ENCODE measurements at regions not wholly inside any gene's neighbourhood (a gene's known extent, or its start where the extent isn't known, plus 50 kb on each side); places are given as distances from the start of the nearest gene placed in this dataset.

DNA sequence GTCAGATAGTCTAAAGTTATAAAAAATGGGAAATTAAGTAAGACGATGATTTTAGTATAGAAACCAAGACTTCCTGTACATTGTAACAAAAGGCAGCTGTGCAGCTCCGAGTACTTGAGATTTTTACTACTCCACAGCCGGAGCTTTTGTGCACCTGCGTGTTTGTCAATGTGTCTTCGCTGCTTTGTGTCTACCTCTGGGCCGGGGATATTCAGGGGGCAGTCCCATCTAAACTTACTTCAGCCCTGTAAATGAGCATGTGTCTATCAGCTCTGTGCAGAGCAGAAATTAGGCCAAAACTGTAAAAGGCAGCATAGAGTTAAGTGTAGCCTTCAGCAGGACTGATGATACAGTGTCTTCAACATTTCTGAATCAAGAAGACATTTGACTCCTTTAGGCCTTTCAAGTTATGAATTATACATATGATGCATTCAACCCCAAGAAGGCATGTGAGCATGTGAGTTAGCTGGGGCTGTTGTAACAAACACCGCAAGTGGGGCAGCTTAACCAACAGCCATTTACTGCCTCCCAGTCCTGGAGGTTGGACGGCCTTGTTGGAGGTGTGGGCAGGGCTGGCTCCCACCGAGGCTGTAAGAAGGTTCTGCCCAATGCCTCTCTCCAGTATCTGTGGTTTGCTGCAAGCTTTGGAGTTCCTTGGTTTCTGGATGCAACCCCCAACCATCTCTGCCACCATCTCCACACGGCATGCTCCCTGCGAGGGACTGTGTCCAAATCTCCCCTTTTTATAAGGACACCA lies 191.0 kb upstream of the IRS2 start:
- no peak for DNase-seq (ENCODE audit: low spot score)

DNA sequence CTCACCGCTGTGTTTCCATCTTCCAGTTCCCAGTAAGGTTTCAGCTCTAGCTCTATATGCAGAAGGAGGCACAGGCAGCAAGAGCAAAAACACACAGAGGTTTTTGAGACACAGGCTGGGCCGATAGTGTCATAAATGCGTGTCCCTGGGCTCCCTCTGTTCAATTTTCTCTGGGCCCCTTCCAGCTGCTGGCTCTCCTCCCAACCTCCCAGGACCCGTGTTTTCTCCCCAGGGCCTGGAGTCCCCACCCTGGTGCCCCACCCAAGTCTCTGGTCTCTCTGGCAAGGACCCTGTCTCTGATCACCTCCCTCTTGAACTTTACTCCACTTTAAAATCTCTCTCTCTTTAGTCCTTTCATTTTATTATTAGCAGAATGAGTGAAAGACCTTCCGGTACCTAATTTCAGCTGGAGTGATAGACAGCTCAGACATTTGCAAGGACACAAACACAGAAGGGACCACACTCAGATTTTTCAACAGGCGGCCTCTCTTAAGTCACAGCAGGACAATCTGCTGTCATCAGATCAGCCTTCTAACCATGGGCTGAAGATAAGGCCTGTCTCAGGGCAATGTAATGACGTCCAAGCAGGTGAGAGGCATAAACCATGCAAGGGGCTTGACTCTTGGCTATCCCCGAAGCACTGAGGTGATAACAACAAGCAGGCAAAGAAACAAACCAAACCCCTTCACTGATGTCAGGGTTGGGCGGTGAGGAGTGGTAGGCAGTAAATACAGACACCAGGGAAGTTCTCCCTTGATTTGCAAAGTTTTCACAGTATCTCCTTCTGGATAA lies 190.0 kb upstream of the IRS2 start:
- no peak for DNase-seq (ENCODE audit: low spot score)

DNA sequence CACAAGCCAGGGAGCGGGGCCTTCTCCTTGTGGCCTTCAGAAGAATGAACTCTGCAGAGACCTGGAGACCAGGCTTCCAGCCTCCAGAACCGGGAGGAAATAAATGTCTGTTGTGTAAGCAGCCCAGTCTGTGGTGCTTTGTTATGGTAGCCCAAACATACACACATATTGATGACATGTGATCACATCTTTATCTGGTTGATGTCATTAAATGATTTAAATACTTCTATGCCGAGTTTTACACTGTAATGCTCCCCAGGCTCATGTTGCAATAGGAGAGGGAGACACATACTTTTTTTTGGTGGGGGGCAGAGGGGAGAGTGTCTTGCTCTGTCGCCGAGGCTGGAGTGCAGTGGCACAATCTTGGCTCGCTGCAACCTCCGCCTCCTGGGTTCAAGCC lies 188.0 kb upstream of the IRS2 start:
- DNase-seq (ENCODE audit: low spot score) = no peak

DNA sequence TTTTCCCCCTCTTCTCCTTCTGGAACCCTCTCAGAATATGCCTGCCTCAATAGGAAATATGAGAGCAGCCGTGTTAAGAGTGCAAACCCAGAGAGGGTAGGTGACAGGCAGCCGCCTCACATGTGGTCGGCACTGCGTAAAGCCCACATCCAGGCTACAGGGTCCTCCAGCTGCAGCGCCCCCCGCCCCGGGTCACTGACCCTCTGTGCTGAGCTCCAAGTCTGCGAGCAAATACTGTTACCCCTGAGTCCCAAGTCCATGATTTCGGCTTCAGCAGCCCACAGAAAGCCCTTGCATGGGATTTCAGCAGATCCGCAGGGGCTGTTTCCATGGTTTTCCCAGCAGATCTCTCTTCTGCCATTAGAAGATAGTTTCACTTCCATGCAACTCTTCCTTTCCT lies 186.9 kb upstream of the IRS2 start:
- DNase-seq (ENCODE audit: low spot score) = no peak

DNA sequence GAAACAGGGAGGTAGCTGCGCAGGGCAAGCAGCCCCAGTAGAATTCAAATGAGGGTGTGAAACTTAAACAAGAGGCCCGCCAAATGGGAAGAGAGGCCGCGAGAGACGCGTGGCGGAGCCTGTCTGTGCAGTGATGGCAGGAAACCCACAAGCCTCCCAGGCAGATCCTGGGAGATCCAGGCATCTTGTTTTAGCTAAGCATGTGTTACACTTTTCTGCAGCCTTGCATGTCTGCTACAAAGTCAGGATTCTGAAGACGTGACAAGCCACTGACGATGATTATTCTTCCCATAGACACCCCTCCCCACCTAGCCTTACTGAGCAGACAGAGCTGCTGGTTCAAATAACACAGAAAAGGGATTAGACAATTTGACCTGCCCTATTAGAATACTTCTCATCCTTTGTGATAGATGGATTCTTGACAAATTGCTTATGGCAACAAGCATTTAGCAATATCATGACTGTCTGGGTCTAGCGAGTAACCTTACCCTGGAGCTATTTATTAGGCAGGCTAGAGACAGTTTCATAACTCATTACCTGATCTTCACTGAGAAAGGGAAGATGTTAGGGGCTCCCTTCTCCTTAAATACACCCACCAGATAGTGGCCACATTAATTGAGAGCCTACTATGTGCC lies 185.2 kb upstream of the IRS2 start:
- DNase-seq (ENCODE audit: low spot score) = no peak

DNA sequence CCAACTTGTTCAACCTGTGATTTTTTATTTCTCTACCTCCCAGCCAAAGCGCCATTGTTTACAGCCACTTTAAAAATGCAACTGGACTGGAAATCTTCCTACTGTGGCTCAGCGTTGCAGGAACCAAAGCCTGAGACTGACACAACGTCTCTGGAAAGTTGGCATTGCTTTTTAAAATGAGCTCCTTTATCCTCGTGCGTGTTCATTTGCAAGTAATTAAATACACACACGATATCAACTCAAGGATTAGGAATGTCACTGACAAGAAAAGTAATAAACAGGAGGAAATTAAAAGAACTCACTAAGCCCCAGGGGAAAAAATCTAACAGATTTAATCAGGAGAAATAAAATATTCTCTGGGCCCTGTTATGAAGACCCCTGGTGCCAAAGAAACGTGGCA lies 184.6 kb upstream of the IRS2 start:
- no peak for DNase-seq (ENCODE audit: low spot score)

DNA sequence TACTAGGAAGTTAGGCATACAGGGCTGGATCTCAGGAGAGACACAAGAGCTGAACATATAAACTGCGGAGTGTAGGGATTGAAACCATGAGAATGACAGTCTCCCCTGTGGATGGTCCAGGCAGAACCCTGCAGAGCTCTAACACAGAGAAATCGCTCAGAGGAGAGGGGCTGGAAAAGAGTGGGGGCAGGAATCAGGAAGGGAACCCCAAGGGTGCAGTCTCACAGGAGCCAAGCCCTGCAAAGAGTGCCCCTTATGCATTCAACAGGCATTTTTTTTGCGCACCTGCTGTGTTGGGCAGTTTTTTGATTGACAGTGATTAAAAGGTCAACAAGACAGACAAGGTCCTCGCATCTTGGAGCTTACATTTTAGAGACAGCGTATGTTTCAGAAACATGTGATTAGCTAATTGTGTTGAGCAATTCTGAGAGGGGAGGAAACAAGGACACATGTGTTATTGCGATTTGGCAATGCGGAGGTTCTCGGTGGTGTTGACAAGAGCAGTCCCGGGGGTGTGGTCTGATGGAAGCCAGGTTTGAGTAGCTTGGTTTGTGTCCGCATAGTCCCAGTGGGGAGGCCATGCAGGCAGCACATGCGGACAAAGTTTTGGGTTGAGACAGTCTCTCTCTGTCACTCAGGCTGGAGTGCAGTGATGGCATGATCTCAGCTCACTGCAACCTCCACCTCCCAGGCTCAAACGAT lies 182.6 kb upstream of the IRS2 start:
- DNase-seq (ENCODE audit: low spot score) = no peak

DNA sequence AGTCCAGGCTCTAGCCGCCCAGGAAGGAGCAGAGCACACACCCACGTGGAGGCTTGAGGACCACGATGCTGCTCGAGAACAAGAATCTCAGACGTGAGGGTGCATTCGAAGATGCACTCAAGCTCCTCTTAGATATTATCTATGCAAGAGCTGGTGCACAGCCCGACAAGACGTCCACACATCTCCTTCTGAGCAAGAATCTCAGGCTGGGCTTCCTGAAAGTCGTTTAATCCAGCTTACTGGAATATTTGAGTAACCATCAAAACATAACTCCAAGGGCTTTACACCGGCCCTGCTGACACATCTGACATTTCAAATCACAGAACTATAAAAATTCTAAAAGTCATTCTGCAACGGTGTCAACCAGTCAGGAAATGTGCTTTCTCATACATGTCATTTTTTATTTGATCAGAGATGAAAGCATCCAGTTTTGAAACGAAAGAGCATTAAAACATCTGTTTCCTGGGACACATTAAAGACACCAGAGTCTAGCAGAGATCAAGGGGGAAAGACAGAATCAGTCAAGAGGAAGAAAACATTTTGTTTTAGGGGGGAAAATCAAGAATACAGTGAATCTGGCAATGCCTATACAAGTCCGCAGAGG lies 177.7 kb upstream of the IRS2 start:
- DNase-seq (ENCODE audit: low spot score) = no peak

DNA sequence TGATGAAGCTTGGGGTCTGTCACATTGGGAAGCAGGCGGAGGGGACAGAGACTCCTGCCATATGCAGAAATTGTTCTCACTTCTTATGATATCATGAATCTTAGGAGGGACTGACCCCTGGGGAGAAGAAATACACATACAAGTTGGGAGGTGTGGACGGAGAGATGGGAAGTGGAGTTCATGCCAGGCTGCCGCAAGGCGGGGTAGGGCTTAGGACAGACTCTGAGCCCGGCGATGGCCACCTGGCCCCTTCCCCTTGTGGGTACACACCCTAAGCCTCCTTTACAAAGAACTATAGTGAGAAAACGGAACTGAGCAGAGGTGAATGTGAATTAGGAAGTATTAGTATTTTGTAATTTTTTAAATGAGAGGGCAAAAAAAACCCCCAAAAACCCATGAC lies 177.0 kb upstream of the IRS2 start:
- DNase-seq (ENCODE audit: low spot score) = no peak

DNA sequence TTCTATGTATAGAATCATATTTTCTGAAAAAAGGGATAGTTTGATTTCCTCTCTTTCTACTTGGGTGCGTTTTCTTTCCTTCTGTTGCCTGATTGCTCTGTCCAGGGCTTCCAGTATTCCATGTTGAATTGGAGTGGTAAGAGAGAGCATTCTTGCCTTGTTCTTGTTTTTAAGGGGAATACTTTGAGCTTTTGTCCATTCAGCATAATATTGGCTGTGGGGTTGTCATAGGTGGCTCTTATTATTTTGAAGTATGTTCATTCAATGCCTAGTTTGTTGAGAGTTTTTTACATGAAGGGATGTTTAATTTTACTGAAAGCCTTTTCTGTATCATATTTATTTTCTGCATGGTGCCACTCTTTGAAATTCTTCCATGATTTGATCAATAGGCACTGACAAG lies 173.5 kb upstream of the IRS2 start:
- no peak for DNase-seq (ENCODE audit: low spot score)

DNA sequence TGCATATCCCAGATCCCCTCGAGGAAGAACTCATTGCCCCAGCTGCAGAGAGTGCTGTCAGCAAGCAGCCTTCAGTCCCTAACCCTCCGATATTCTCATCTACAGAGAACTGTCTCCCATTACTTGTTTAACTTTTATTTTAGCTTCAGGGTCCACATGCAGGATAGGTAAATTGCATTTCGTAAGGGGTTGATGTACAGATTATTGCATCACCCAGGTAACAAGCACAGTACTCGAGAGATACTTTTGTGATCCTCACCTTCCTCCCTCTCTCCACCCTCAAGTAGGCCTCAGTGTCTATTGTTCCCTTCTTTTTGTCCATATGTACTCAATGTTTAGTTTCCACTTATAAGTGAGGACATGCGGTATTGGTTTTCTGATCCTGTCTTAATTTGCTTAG lies 171.5 kb upstream of the IRS2 start:
- DNase-seq (ENCODE audit: low spot score) = no peak

DNA sequence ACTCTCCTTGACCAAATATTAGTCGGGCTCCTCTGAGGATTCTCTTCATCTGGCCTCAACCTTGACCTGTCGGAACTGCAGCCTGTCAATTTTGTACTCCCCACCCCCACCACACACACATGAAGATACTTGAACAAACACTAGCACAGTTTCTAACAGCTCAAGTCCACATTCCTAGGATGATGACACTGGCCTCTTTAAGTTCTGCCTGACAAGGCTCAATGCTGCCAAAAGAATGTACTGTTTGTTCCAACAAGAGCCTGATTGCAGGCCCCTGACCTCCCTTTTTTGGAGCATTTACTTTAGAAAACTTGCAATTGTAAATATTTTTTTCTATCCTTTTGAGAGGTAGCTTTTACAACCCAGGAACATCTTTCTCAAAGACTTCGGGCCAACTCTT lies 169.2 kb upstream of the IRS2 start:
- DNase-seq (ENCODE audit: low spot score) = no peak

DNA sequence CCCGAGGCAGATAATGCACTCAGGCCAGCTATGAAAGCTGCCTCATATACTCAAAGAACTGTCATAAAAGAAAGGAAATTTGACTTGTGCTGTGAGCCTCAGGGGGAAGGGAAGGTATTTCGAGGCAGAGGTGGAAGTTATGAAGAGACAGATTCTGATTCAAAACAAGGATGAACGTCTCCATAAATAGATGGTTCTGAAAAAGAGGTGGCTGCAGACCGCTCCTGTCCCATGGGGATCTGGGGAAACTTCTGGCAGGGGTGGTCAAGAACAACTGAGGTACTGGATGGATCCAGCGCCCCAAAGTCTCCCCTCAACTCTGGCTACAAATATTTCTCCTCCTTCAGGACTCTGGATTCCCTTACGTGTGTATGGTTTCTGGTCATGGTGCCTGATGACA lies 168.1 kb upstream of the IRS2 start:
- DNase-seq (ENCODE audit: low spot score) = no peak

DNA sequence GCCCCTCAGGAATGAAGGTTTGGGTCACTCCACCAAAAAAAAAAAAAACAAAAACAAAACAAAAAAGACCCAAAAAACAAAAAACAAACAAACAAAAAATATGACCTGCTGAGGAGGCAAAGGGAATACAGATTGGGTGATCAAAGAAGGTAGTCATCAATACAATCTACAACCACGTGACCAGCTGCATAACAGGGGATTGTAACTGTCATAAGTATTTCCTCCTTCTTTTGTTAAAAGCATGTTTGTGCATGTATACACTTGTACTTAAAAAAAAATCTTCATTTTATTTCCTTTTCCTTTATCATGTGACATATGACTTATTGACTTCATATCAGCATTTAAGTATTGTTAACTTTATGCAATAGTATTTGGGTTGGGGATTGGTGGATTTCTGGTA lies 165.1 kb upstream of the IRS2 start:
- DNase-seq (ENCODE audit: low spot score) = no peak

DNA sequence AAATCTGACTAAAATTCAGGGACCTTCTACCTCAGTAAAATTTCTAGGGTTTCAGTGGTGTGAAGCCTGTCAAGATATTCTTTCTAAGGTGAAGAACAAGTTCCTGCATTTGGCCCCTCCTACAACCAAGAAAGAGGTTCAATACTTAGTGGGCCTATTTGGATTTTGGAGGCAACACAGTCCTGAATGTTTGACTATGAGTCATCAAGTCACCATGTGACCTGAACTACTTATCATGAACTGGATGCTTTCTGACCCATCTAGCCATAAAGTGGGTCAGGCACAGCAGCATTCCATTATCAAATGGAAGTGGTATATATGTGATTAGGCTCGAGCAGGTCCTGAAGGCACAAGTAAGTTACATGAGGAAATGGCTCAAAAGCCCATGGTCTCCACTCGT lies 163.0 kb upstream of the IRS2 start:
- DNase-seq (ENCODE audit: low spot score) = no peak

DNA sequence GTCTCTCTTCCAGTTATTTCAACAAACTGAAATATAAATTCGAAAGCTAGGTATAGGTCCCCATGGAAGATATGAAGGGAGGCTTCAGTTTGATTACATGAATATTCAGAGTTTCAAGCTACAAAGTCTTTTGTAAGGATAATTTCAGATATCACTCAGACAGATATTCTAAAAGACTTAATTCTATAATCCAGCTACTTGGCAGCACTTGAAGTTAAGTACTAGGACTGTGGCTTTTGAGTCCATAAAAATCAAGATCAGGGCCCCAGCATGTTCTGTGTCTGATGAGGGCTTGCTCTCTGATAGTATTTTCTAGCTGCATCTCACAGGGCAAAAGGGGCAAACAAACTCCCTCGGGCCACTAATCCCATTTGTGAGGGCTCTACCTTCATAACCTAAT lies 160.6 kb upstream of the IRS2 start:
- DNase-seq (ENCODE audit: low spot score) = no peak

DNA sequence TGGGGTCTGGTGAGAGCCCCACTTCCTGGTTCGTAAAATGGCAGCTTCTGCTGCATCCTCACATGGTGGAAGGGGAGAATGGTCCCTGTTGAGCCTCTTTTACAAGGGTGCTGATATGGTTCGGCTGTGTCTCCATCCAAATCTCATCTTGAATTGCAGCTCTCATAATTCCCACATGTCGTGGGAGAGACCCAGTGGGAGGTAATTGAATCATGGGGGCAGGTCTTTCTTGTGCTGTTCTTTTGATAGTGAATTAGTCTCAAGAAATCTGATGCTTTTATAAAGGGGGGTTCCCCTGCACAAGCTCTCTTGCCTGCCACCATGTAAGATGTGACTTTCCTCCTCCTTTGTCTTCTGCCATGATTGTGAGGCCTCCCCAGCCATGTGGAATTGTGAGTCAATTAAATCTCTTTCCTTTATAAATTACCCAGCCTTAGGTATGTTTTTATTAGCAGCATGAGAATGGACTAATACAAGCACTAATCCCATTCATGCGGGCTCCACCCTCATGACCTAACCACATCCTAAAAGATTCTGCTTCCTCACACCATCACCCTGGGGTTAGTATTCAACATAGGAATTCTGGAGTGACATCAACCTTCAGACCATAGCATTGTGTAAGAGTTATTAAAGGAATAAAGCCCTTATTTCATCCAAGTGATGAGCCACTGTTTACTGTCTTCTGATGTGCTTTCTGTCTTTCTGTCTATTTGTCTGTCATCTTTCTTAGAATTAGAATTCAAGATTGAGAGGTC lies 159.0 kb upstream of the IRS2 start:
- no peak for DNase-seq (ENCODE audit: low spot score)

DNA sequence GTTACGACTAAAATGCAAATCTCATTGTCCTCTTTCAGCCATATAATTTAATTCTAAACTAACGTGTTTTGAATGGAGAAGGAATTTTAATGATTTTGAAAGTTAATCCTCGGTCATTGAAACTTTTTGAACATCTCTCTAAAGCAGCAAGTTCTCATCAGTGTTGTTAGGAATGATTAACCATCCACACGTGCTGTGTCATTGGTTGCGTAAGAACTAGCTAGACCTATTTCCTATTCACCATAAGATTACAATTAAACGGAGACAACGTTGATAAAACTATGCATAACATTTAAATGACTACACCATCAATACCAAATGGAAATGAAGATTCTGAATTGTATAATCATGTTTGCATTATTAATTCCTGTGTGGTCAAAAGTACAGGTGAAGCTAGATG lies 155.6 kb upstream of the IRS2 start:
- DNase-seq (ENCODE audit: low spot score) = no peak

DNA sequence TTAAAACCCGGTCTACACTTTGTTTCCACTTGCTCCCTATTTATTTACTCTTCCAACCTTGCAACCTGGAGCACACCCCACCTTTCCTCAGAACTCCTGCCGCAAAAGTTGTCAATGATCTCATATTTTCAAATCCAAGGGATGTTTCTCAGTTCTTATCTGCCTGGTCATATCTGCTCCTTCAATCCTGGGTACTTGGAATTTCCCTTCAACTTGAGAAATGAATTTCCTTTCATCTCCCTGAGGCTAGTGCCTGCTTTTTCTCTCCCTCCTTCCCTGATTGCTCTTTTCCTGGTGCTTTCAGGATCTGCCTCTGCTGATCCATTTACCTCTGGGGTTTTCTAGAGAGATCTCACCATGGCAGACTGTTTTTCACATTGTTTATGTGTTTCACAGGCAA lies 154.8 kb upstream of the IRS2 start:
- DNase-seq (ENCODE audit: low spot score) = no peak

DNA sequence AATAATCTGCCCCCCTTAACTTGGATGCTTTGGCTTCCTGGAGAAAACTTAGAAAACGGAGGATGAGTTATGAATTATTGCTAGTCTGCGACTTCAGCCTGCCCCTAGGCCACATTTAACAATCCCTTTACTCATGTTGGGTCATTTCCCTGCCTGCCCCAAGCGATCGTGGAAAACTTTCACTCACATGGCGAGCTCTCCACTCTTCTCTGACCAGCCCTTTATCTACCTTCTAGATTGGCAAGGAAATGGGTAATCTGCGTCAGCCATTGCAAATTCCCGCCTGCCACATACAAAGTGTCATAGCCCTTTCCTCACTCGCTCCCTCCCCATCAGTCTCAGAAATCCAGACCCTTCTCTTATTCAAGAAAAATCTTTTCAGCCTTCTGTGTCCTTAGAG lies 154.3 kb upstream of the IRS2 start:
- no peak for DNase-seq (ENCODE audit: low spot score)

DNA sequence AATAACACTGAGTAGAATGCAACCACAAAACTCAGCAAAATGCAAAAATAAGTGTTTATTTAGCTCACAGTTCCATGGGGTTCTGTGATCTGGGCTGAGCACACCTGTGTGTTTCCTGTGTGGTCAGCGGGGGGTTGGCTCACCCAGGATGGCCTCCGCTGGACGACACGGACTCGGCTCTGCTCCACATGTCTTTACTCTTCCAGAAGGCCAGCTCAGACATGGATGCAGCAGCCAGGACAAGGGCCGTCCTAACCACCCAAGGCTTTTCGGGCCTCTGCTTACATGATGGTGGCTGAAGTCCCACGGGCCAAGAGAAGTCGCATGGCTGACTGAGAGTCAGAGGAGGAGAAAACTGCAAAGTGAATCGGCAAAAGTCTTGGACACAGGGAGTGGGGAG lies 153.5 kb upstream of the IRS2 start:
- no peak for DNase-seq (ENCODE audit: low spot score)

DNA sequence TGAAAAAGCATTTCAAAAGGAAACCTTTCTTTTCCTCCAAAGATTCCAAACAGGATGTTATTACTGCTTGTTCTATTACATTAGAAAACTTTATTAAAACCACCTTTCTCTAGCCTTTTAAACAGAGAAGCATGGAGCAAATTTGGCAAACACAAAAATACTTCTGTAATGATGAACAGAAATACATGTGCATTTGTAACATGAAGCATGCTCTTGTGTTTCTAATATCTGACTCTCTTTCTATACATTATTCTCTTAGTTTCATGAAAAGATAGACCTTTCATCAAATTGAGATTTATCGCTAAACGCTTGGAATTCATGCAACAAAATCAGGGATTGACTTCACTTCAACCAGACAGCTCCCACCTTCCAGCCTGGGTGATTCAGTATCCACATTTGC lies 152.8 kb upstream of the IRS2 start:
- DNase-seq (ENCODE audit: low spot score) = no peak

Measured in hematopoietic multipotent progenitor cell treated with erythropoietin and hydrocortisone succinate and interleukin-3 and kit ligand, for 17 days (in vitro differentiated cells).